Psoas muscle (tissue), 7 donors: ENCODE measurements at regions not wholly inside any gene's neighbourhood (a gene's known extent, or its start where the extent isn't known, plus 50 kb on each side); places are given as distances from the start of the nearest gene placed in this dataset.
"Not testable (repeated sequence)": the region's sequence is repeated elsewhere in the genome, so short reads cannot be mapped to it uniquely, and the experiment has no call there.

Experiments
- ATAC-seq, 4 donors: fragments of 200-7000 bp; cut with Tn5 transposase; one replicate each; pipeline ENCODE4 v1.9.1; 2020; ENCODE audit warnings: moderate library complexity in 3 of 4, mild to moderate bottlenecking in 2 of 4
- DNase-seq, 2 donors: peaks; one replicate each; pipeline ENCODE4 v3.0.0-alpha.2; 2020
- H3K27ac ChIP-seq: fragments of 200-600 bp; one replicate; pipeline ENCODE4 v1.8.0; 2022
- H3K27me3 ChIP-seq, 3 donors: fragments of 200-600 bp in 1 of 3; one replicate each; pipeline versions ENCODE4 v1.6.1 to v1.8.0; 2013 to 2022; ENCODE audit warnings: low read length in 2 of 3, mild to moderate bottlenecking in 2 of 3, moderate library complexity in 1 of 3; ENCODE audit not compliant: insufficient read depth in 3 of 3
- H3K36me3 ChIP-seq, 2 donors: fragments of 200-600 bp in 1 of 2; one replicate each; pipeline versions ENCODE4 v1.6.1 to v1.8.0; 2013 to 2022; ENCODE audit warnings: low read depth in 1 of 2, mild to moderate bottlenecking in 1 of 2, moderate library complexity in 1 of 2; ENCODE audit not compliant: insufficient read depth in 1 of 2
- H3K4me1 ChIP-seq: fragments of 200-600 bp; one replicate; pipeline ENCODE4 v1.8.0; 2022
- H3K4me3 ChIP-seq: fragments of 200-600 bp; one replicate; pipeline ENCODE4 v1.8.0; 2022; ENCODE audit warnings: mild to moderate bottlenecking
- H3K9me3 ChIP-seq: fragments of 200-600 bp; one replicate; pipeline ENCODE4 v1.8.0; 2022
- WGBS, 3 donors: extraction: QIAGEN DNeasy Blood & Tissue Kit; methylation state at CpG; one replicate each; pipeline versions ENCODE4 v1.1.6 to v1.1.7; 2013; 5-methylcytosine and 5-hydroxymethylcytosine counted together
- intact Hi-C, 2 donors: fragments of 100-400 bp; cut with DNase I; formaldehyde crosslinking; loops; one replicate each; pipeline versions ENCODE4 v1.11.0 to v1.14.2; 2022
- TF ChIP-seq, protein P1 (sequence below): fragments of 200-600 bp; IDR thresholded peaks from one replicate; pipeline ENCODE4 v1.8.0; 2022; ENCODE audit warnings: antibody characterized with exemption
- donor health status: healthy with polysubstance abuse.
- donor health status: DM: no; HTN: no; CAD: no; lungs with moderate emphysema.
- donor health status: Bipolar disorder and iron deficiency.
- donor health status: healthy.
- donor health status: DM: yes; HTN: yes; CAD: no.
- donor health status: DM: no; HTN: no; CAD: no.
- donor health status: DM: yes; HTN: yes; CAD: no.

- Histone ChIP-seq H3K9me3 (no peaks in the 10 kb centered on the region), H3K36me3 (no peaks in the 10 kb centered on the region), H3K27ac (no peak overlapping the region), H3K27me3 (no peaks in the 10 kb centered on the region), H3K4me3 (no peak overlapping the region), H3K4me1 (no peaks in the 10 kb centered on the region)
- no peak for ATAC-seq
- intact Hi-C loops = no loop called here
- no peak for DNase-seq
- TF ChIP-seq, protein P1, sequence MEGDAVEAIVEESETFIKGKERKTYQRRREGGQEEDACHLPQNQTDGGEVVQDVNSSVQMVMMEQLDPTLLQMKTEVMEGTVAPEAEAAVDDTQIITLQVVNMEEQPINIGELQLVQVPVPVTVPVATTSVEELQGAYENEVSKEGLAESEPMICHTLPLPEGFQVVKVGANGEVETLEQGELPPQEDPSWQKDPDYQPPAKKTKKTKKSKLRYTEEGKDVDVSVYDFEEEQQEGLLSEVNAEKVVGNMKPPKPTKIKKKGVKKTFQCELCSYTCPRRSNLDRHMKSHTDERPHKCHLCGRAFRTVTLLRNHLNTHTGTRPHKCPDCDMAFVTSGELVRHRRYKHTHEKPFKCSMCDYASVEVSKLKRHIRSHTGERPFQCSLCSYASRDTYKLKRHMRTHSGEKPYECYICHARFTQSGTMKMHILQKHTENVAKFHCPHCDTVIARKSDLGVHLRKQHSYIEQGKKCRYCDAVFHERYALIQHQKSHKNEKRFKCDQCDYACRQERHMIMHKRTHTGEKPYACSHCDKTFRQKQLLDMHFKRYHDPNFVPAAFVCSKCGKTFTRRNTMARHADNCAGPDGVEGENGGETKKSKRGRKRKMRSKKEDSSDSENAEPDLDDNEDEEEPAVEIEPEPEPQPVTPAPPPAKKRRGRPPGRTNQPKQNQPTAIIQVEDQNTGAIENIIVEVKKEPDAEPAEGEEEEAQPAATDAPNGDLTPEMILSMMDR = no peak
- 85 to 87% (median 86%) methylated on average over 3 of the region's 3 CpGs for WGBS, 3 donors
These were observed 260.3 kb upstream of the MINDY3 start for GRCh38 chr10:16120563-16120962.

DNA sequence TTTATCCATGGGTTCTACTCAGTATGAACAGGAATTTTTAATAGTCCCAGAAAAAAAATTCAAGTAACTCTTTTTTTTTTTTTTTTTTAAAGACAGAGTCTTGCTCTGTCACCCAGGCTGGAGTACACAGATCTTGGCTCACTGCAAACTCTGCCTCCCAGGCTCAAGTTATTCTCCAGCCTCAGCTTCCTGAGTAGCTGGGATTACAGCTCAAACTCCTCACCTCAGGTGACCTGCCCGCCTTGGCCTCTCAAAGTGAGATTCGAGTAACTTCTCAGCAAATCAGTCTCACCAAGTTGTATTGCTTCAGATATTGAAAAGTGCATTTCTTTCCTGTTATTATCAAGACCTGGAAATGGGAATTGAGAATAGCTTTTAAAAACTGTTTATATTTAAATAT lies 281.2 kb upstream of the MINDY3 start:
- ATAC-seq (no peak), DNase-seq (no peak)
- Histone ChIP-seq H3K36me3 (no peaks in the 10 kb centered on the region), H3K9me3 (no peaks in the 10 kb centered on the region), H3K27me3 (no peaks in the 10 kb centered on the region), H3K4me3 (no peak overlapping the region), H3K4me1 (no peaks in the 10 kb centered on the region), H3K27ac (no peak overlapping the region)
- intact Hi-C loops = no loop called here
- TF ChIP-seq, protein P1 = no peak
- WGBS, 3 donors = 34 to 68% (median 40%) methylated on average over 2 of the region's 2 CpGs

DNA sequence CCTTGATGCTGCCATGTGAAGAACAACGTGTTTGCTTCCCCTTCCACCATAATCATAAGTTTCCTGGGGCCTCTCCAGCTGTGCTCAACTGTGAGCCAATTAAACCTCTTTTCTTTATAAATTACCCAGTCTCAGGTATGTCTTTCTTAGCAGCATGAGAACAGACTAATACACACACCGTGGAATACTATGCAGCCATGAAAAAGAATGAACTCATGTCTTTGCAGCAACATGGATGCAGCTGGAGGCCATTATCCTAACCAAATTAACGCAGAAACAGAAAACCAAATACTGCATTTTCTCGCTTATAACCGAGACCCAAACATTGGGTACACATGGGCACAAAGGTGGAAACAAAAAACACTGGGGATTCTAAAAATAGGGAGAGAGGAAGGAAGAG lies 286.7 kb upstream of the MINDY3 start:
- no peaks in the 10 kb centered on the region for H3K27me3 ChIP-seq
- 84 to 88% (median 84%) methylated on average over 5 of the region's 5 CpGs for WGBS, 3 donors
- ATAC-seq = no peak

GRCh38 chr10:16155834-16156233 lies 281.0 kb upstream of the PTER start:
- no peak overlapping the region for H3K27ac ChIP-seq
- H3K4me3 ChIP-seq = no peak overlapping the region
- no peak for ATAC-seq
- WGBS, 3 donors = 2 to 13% (median 4%) methylated on average over 1 of the region's 1 CpG
- H3K36me3 ChIP-seq = no peaks in the 10 kb centered on the region
- TF ChIP-seq, protein P1 = no peak
- H3K9me3 ChIP-seq = peaks cover 4% of the 10 kb centered on the region
- no peaks in the 10 kb centered on the region for H3K27me3 ChIP-seq
- no peak for DNase-seq
- no peaks in the 10 kb centered on the region for H3K4me1 ChIP-seq
- intact Hi-C loops = no loop called here

More for the DNA sequence above, 286.7 kb upstream of the MINDY3 start:
- intact Hi-C loops = no loop called here
- Histone ChIP-seq H3K27ac (no peak overlapping the region), H3K4me1 (no peaks in the 10 kb centered on the region), H3K9me3 (peaks cover 14% of the 10 kb centered on the region), H3K36me3 (no peaks in the 10 kb centered on the region), H3K4me3 (no peak overlapping the region)
- DNase-seq = no peak
- TF ChIP-seq, protein P1 = no peak

- TF ChIP-seq, protein P1 = no peak
These were observed 280.1 kb upstream of the PTER start for GRCh38 chr10:16156681-16157080.

DNA sequence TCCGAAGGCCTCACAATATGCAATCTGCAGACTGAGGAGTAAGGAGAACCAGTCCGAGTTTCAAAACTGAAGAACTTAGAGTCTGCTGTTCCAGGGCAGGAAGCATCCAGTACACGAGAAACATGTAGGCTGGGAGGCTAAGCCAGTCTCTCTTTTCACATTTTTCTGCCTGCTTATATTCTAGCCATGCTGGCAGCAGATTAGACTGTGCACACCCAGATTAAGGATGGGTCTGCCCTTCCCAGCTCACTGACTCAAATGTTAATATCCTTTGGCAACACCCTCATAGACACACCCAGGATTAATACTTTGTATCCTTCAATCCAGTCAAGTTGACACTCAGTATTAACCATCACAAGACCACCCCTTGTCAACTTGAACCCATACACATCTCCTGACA lies 271.7 kb upstream of the PTER start:
- H3K27ac ChIP-seq, ATAC-seq, intact Hi-C loops, H3K4me1 ChIP-seq, H3K9me3 ChIP-seq, H3K4me3 ChIP-seq, H3K36me3 ChIP-seq, H3K27me3 ChIP-seq, DNase-seq: not testable (repeated sequence)
- WGBS, 3 donors = 77 to 84% (median 81%) methylated on average over 3 of the region's 3 CpGs

More at GRCh38 chr10:16156681-16157080, 280.1 kb upstream of the PTER start:
- Histone ChIP-seq H3K4me1 (no peaks in the 10 kb centered on the region), H3K9me3 (no peaks in the 10 kb centered on the region), H3K27ac (no peak overlapping the region), H3K27me3 (no peaks in the 10 kb centered on the region), H3K36me3 (no peaks in the 10 kb centered on the region), H3K4me3 (no peak overlapping the region)
- 82 to 84% (median 83%) methylated on average over 7 of the region's 7 CpGs for WGBS, 3 donors
- intact Hi-C loops = no loop called here
- ATAC-seq (no peak), DNase-seq (no peak)
